ENCODE measurements at regions not wholly inside any gene's neighbourhood (a gene's known extent, or its start where the extent isn't known, plus 50 kb on each side); places are given as distances from the start of the nearest gene placed in this dataset.

GRCh38 chr2:215848698-215849097, 164.7 kb downstream of the MREG start:
- TF ChIP-seq POLR2A (IDR thresholded peaks at IDR 0.05): no peak
- TF ChIP-seq, protein P1, sequence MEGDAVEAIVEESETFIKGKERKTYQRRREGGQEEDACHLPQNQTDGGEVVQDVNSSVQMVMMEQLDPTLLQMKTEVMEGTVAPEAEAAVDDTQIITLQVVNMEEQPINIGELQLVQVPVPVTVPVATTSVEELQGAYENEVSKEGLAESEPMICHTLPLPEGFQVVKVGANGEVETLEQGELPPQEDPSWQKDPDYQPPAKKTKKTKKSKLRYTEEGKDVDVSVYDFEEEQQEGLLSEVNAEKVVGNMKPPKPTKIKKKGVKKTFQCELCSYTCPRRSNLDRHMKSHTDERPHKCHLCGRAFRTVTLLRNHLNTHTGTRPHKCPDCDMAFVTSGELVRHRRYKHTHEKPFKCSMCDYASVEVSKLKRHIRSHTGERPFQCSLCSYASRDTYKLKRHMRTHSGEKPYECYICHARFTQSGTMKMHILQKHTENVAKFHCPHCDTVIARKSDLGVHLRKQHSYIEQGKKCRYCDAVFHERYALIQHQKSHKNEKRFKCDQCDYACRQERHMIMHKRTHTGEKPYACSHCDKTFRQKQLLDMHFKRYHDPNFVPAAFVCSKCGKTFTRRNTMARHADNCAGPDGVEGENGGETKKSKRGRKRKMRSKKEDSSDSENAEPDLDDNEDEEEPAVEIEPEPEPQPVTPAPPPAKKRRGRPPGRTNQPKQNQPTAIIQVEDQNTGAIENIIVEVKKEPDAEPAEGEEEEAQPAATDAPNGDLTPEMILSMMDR (IDR thresholded peaks at IDR 0.05): no peak
